SK-MEL-5 (cell line): ENCODE measurements at regions not wholly inside any gene's neighbourhood (a gene's known extent, or its start where the extent isn't known, plus 50 kb on each side); places are given as distances from the start of the nearest gene placed in this dataset.

Source experiments
- DNase-seq: peaks from one replicate; pipeline ENCODE4 v3.0.0-alpha.2; 2016; ENCODE audit warnings: low read depth, low spot score
- in situ Hi-C: cut with HindIII; loops from 2 replicates; pipeline ENCODE4 v1.10.0; 2016; ENCODE audit warnings: low sequenced_read_pairs, high pct_unique_total_duplicates, low pct_unique_long_range_greater_than_20kb

- no peak for DNase-seq
- in situ Hi-C loops, result no loop called here
Observed at GRCh38 chr9:106593201-106593600, 269.8 kb upstream of the ZNF462 start.

- in situ Hi-C loops, result no loop called here
- no peak for DNase-seq
Observed at GRCh38 chr9:106596984-106597383, 266.0 kb upstream of the ZNF462 start.

GRCh38 chr9:106600955-106601560 is 261.9 kb upstream of the ZNF462 start:
- in situ Hi-C loops, result no loop called here
- peak; percentile 26 for DNase-seq

- DNase-seq, result no peak
- in situ Hi-C loops, result no loop called here
Observed at GRCh38 chr9:106602344-106602743, 260.6 kb upstream of the ZNF462 start.

GRCh38 chr9:106613250-106613737 is 249.7 kb upstream of the ZNF462 start:
- no peak for DNase-seq
- in situ Hi-C loops, result no loop called here

- in situ Hi-C loops, result no loop called here
- DNase-seq, result no peak
Observed at GRCh38 chr9:106615118-106615889, 247.7 kb upstream of the ZNF462 start.

GRCh38 chr9:106616026-106616425 is 246.9 kb upstream of the ZNF462 start:
- DNase-seq, result no peak
- in situ Hi-C loops, result no loop called here

- in situ Hi-C loops, result no loop called here
- DNase-seq, result no peak
Observed at GRCh38 chr9:106616851-106617345, 246.1 kb upstream of the ZNF462 start.

GRCh38 chr9:106619211-106619610 is 243.8 kb upstream of the ZNF462 start:
- no peak for DNase-seq
- in situ Hi-C loops, result no loop called here

- no peak for DNase-seq
- in situ Hi-C loops, result no loop called here
Observed at GRCh38 chr9:106620081-106620480, 242.9 kb upstream of the ZNF462 start.

GRCh38 chr9:106620866-106621265 is 242.1 kb upstream of the ZNF462 start:
- DNase-seq, result peak; percentile 4
- in situ Hi-C loops, result no loop called here

GRCh38 chr9:106621313-106622163 is 241.4 kb upstream of the ZNF462 start:
- peak; percentile 89 for DNase-seq

GRCh38 chr9:106622164-106622487 is 240.8 kb upstream of the ZNF462 start:
- no peak for DNase-seq
- in situ Hi-C loops, result no loop called here

More at GRCh38 chr9:106621313-106622163, 241.4 kb upstream of the ZNF462 start:
- in situ Hi-C loops, result no loop called here

- in situ Hi-C loops, result no loop called here
- DNase-seq, result no peak
Observed at GRCh38 chr9:106623558-106623957, 239.4 kb upstream of the ZNF462 start.

- in situ Hi-C loops, result no loop called here
Observed at GRCh38 chr9:106625259-106625789, 237.6 kb upstream of the ZNF462 start.

GRCh38 chr9:106626936-106627335 is 236.0 kb upstream of the ZNF462 start:
- DNase-seq, result no peak
- in situ Hi-C loops, result no loop called here

More at GRCh38 chr9:106625259-106625789, 237.6 kb upstream of the ZNF462 start:
- no peak for DNase-seq

- in situ Hi-C loops, result no loop called here
- DNase-seq, result no peak
Observed at GRCh38 chr9:106632621-106633020, 230.3 kb upstream of the ZNF462 start.

GRCh38 chr9:106634183-106634582 is 228.8 kb upstream of the ZNF462 start:
- DNase-seq, result no peak
- in situ Hi-C loops, result no loop called here
